ENCODE measurements at regions not wholly inside any gene's neighbourhood (a gene's known extent, or its start where the extent isn't known, plus 50 kb on each side); places are given as distances from the start of the nearest gene placed in this dataset.

GRCh38 chr7:55639640-55640039 is 67.3 kb upstream of the VOPP1 start:
- no peak overlapping the region for H2BK5ac ChIP-seq (ENCODE audit: insufficient read length, low read length)
- Mint-ChIP-seq H3K27me3 (ENCODE audit: low read depth) (peaks cover 4% of the 10 kb centered on the region; the same call in 1 of the 2 replicates), H3K27ac (no peak overlapping the region), H3K4me1 (no peaks in the 10 kb centered on the region), H3K4me3 (no peak overlapping the region), H3K36me3 (ENCODE audit: insufficient read depth in 1 of 3, low read depth in 3 of 3) (no peaks in the 10 kb centered on the region), H3K9me3 (peaks cover 8 to 26% of the 10 kb centered on the region in 2 experiments; a peak in 4 of 5 replicates)
- H3K4me1 ChIP-seq (ENCODE audit: insufficient read depth, low read length): no peaks in the 10 kb centered on the region
- no peak overlapping the region for H4K8ac ChIP-seq (replicated peaks; ENCODE audit: insufficient read length, low read depth, low read length)
- no peak overlapping the region for H4K5ac ChIP-seq (ENCODE audit: insufficient read length, low read depth, low read length)
- DNase-seq: no peak
- no peak overlapping the region for H2AK5ac ChIP-seq (ENCODE audit: insufficient read length, low read length)
- no peaks in the 10 kb centered on the region for H3K79me2 ChIP-seq (ENCODE audit: insufficient read depth, low read length)
- H3K18ac ChIP-seq (ENCODE audit: insufficient read length, low read depth, low read length): no peak overlapping the region
- H2AFZ ChIP-seq (ENCODE audit: low read length): no peak overlapping the region
- H3K9ac ChIP-seq (ENCODE audit: extremely low read depth, insufficient read length, low read length): no peak overlapping the region
- no peak overlapping the region for H3K4me2 ChIP-seq (ENCODE audit: insufficient read depth, insufficient read length, low read length)
- H2BK12ac ChIP-seq (ENCODE audit: insufficient read length, low read depth, low read length): no peak overlapping the region
- no peaks in the 10 kb centered on the region for H3K23me2 ChIP-seq (ENCODE audit: insufficient read length, low read depth, low read length, poor library complexity, severe bottlenecking)
- H3T11ph ChIP-seq (ENCODE audit: low read length): no peak overlapping the region
- H4K20me1 ChIP-seq (ENCODE audit: control insufficient read depth, insufficient read depth, insufficient read length): no peaks in the 10 kb centered on the region
- no peak overlapping the region for H2BK20ac ChIP-seq (ENCODE audit: low read depth, low read length, poor library complexity, severe bottlenecking)
- WGBS (ENCODE audit: extremely low coverage, insufficient read length, low lambda C conversion rate): no CpG with 5 or more reads among the region's 1 CpG
- no peaks in the 10 kb centered on the region for H3K9me3 ChIP-seq (ENCODE audit: control insufficient read depth, low read depth, low read length)
- no peak overlapping the region for H3K56ac ChIP-seq (ENCODE audit: insufficient read length, low read depth, low read length)
- no peaks in the 10 kb centered on the region for H3K27me3 ChIP-seq (ENCODE audit: insufficient read depth, low read length)
- no peak overlapping the region for H4K91ac ChIP-seq (ENCODE audit: insufficient read length, low read depth, low read length)
- H3K14ac ChIP-seq (ENCODE audit: insufficient read depth, low read length): no peak overlapping the region
- H3K27ac ChIP-seq (ENCODE audit: insufficient read length, low read depth, low read length): no peak overlapping the region
- H3K23ac ChIP-seq (ENCODE audit: insufficient read length, low read depth, low read length): no peak overlapping the region
- TF ChIP-seq CTCF (conservative IDR thresholded peaks at IDR 0.05): no peak
- no peaks in the 10 kb centered on the region for H3K79me1 ChIP-seq (ENCODE audit: insufficient read depth, low read depth, low read length, poor library complexity, severe bottlenecking)
- H3K4ac ChIP-seq (ENCODE audit: low read depth, low read length): no peak overlapping the region
- H2BK120ac ChIP-seq (ENCODE audit: low read depth, low read length, poor library complexity, severe bottlenecking): no peak overlapping the region
- no peak overlapping the region for H2BK15ac ChIP-seq (ENCODE audit: low read depth, low read length)
